K562 (cell line): ENCODE measurements at regions not wholly inside any gene's neighbourhood (a gene's known extent, or its start where the extent isn't known, plus 50 kb on each side); places are given as distances from the start of the nearest gene placed in this dataset.

Source experiments
- ESRRA ChIP-seq: fragments of 450-650 bp; IDR thresholded peaks from 2 replicates; pipeline ENCODE4 v1.6.1; 2014; ENCODE audit warnings: low read depth, mild to moderate bottlenecking, moderate library complexity, borderline replicate concordance
- HLTF ChIP-seq: fragments of 450-650 bp; IDR thresholded peaks from 2 replicates; pipeline ENCODE4 v1.6.1; 2016
- JUND ChIP-seq, 2 experiments: IDR thresholded peaks; 2 replicates in 1 of 2; 3 replicates in 1 of 2; pipeline ENCODE4 v1.6.1; 2011; ENCODE audit warnings: borderline replicate concordance in 2 of 2, low read depth in 2 of 2, low read length in 2 of 2, improper control_type of control experiment in 1 of 2, missing biosample characterization in 1 of 2, missing genetic modification characterization in 1 of 2, missing genetic modification reagents in 1 of 2
- MAFK ChIP-seq: IDR thresholded peaks from 2 replicates; pipeline ENCODE4 v1.6.1; 2011; ENCODE audit warnings: low read length, improper control_type of control experiment
- PURB ChIP-seq: sonication (generic); formaldehyde crosslinking; IDR thresholded peaks from 2 replicates; pipeline ENCODE4 v1.9.0; 2021; ENCODE audit warnings: low read depth, mild to moderate bottlenecking, missing genetic modification reagents
- RAD21 ChIP-seq, 2 experiments: fragments of 250-450 bp in 1 of 2; fragments of 450-650 bp in 1 of 2; sonication (Bioruptor Pico) in 1 of 2; formaldehyde crosslinking in 1 of 2; IDR thresholded peaks in 1 of 2; conservative IDR thresholded peaks in 1 of 2; 2 replicates each; pipeline versions ENCODE4 v1.4.0 to v1.8.0; 2020 to 2022; ENCODE audit warnings: mild to moderate bottlenecking in 2 of 2, moderate library complexity in 1 of 2
- SLC30A9 ChIP-seq: fragments of 250-450 bp; sonication (Bioruptor Pico); IDR thresholded peaks from 2 replicates; pipeline ENCODE4 v1.8.0; 2022; ENCODE audit warnings: mild to moderate bottlenecking, moderate library complexity
- ZC3H4 ChIP-seq: sonication (generic); formaldehyde crosslinking; IDR thresholded peaks from 2 replicates; pipeline ENCODE4 v1.9.0; 2021; ENCODE audit warnings: missing genetic modification reagents, borderline replicate concordance
- ZFP30 ChIP-seq: fragments of 250-450 bp; sonication (Bioruptor Pico); IDR thresholded peaks from 2 replicates; pipeline ENCODE4 v1.8.0; 2022; ENCODE audit warnings: moderate library complexity, mild to moderate bottlenecking, inconsistent platforms, borderline replicate concordance
- ZNF583 ChIP-seq: fragments of 250-450 bp; sonication (Bioruptor Pico); IDR thresholded peaks from 2 replicates; pipeline ENCODE4 v1.4.0; 2020
- TF ChIP-seq, protein P1 (sequence below): fragments of 250-450 bp; sonication (Bioruptor Pico); IDR thresholded peaks from 2 replicates; pipeline ENCODE4 v1.5.0; 2021; ENCODE audit warnings: mild to moderate bottlenecking, moderate library complexity
- TF ChIP-seq, protein P2 (sequence below), 2 experiments: fragments of 450-650 bp in 1 of 2; sonication (generic) in 1 of 2; formaldehyde crosslinking in 1 of 2; IDR thresholded peaks in 1 of 2; conservative IDR thresholded peaks in 1 of 2; 2 replicates each; pipeline versions ENCODE4 v1.6.1 to v1.8.1; 2016 to 2023; ENCODE audit warnings: mild to moderate bottlenecking in 2 of 2, moderate library complexity in 2 of 2, inconsistent platforms in 1 of 2, missing genetic modification reagents in 1 of 2

DNA sequence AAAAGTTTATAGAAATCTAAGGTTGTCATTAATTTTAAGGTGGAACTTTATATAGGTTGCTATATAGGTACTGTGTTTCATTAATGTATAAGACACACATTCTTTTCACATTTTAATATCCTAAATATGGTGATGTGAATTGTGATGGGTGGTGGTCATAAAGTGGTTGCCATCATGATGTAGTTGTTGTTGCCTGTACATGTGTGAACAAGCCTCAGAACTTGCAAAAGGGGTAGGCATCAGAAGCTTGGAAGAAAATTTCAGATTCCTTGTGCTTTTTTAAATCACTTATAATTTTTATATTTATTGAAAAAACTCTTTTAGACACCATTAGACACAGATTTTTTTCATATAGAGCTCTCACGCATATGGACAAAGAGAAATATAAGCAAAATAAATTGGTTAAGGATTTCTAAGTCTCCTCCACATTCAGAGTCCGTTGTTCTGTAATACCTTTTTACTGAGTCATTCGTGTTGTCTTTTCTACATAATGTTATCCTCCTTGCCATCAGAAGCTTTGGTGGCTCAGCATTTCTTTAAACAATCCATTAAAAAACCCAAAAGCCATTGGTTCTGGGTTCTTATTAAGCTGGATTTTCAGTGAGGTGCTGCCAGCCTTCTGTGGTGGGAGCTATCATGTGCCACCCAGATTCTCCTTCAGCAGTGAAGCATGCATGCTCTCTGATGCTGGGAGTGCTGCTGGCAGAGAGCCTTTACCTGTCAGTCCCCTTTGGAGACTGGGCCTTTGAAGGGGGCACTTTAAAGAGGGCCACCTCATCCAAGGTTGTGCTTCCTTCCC lies 140.4 kb upstream of the GALNT15 start (continued):
- TF ChIP-seq HLTF = no peak
- TF ChIP-seq, protein P1, sequence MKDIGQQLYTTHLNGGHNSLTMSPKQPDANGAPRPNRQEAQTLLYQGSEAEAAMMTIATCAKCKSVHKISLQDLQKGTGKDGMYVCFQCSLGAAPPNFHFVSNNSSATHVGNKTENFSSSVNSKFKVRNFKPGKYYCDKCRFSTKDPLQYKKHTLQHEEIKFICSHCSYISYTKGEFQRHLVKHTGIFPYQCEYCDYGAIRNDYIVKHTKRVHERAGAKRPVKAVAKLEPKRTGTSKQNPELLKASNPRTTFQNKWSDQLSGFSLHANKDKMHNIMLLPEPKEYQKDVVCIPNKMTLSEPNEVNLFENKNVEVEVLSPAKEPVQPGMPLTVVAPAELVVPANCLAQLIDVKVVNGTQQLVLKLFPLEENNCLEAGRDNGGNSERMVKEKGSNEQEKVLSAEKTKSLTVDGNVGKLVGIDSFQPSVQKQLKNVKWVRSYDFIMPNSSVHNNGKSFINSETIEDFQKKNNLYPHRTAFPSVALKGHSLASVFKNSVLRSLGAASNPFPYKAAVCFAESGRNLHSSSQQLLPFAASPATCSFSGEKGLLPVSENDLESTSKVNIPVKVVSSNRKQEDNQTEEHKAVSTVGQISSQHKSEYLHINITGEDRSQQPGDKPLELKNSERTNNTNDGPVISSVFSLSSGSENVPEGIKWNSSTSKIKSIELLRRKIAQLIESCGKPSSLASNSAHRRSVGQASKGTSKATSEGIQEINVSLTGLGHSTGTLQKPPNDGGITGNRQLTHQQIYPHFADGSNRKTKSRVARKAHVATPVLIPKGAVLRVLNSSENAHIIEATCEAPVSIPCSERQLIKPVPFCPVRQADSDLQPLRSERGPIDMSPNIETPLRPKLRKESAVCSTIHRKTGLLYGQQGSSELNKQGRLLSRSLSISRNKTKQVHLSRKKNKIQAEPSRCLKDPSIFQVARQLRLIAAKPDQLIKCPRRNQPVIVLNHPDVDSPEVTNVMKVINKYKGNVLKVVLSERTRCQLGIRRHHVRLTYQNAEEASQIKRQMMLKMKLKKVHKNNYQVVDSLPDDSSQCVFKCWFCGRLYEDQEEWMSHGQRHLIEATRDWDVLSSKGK (CRISPR knock-in tag) = no peak
- TF ChIP-seq, protein P2, sequence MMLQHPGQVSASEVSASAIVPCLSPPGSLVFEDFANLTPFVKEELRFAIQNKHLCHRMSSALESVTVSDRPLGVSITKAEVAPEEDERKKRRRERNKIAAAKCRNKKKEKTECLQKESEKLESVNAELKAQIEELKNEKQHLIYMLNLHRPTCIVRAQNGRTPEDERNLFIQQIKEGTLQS (IDR thresholded peaks at IDR 0.05) = 0 out of 2 replicates have a peak, but pooled peaks have one; percentile 19
- TF ChIP-seq, protein P2 (CRISPR knock-in tag; conservative IDR thresholded peaks at IDR 0.05) = no peak
- TF ChIP-seq MAFK = peak; percentile 85
- TF ChIP-seq JUND (IDR thresholded peaks at IDR 0.05; ENCODE audit: borderline replicate concordance, low read depth, low read length) = no peak
- TF ChIP-seq JUND (tag; IDR thresholded peaks at IDR 0.05; ENCODE audit: borderline replicate concordance, low read depth, low read length) = peak; percentile 63; the same call in 2 of the 3 replicates
- no peak for TF ChIP-seq ZC3H4 (CRISPR knock-in tag)
- no peak for TF ChIP-seq ZFP30 (CRISPR knock-in tag)
- no peak for TF ChIP-seq PURB (CRISPR knock-in tag)
- TF ChIP-seq ZNF583 = no peak
- TF ChIP-seq SLC30A9 (CRISPR knock-in tag) = no peak
- TF ChIP-seq ESRRA = no peak
- no peak for TF ChIP-seq RAD21 (CRISPR knock-in tag; conservative IDR thresholded peaks at IDR 0.05 in 1 of 2, IDR thresholded peaks at IDR 0.05 in 1 of 2)
